Hippocampal formation (tissue), 2 donors: ENCODE measurements at regions not wholly inside any gene's neighbourhood (a gene's known extent, or its start where the extent isn't known, plus 50 kb on each side); places are given as distances from the start of the nearest gene placed in this dataset.
"Not testable (repeated sequence)": the region's sequence is repeated elsewhere in the genome, so short reads cannot be mapped to it uniquely, and the experiment has no call there.

ENCODE experiments used
- DNase-seq, 2 donors: peaks; one replicate each; lab custom pipeline; 2025; lab: John Stamatoyannopoulos, UW

DNA sequence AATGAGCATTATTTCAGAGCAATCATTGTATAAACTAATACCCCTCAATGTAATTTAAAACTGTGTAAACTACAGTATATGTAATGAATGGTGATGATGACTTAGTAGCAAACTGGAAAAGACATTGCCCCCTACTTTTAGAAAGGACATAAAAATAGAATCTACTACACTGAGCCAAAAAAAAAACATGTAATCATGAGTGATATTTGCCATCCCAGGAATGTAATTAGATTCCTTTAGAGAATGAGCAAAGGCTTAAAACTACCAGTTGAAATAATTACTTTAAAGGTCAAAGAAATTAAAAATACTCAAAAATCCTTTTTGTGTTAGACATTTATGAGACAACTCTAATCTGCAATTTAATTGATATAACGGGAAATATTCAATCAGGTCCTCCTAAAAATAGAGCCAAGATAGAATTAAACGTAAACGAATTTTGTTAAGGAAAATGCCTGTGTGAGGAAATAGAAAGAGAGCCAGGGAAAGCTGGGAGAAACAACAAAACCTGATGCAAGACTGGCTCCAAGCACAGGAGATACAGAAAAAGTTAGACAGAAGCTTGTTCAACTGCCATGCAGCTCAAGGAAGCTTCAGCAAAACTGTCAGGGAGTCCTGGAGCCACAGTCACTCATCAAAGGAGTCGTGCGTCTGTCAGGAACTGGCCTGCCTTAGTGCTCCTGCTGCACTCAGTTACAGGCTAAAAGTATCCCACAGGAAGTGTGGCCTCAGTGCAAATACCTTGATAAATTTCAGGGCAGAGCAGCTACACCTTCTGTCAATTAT lies 655.7 kb upstream of the INTU start:
- DNase-seq, result no peak

DNA sequence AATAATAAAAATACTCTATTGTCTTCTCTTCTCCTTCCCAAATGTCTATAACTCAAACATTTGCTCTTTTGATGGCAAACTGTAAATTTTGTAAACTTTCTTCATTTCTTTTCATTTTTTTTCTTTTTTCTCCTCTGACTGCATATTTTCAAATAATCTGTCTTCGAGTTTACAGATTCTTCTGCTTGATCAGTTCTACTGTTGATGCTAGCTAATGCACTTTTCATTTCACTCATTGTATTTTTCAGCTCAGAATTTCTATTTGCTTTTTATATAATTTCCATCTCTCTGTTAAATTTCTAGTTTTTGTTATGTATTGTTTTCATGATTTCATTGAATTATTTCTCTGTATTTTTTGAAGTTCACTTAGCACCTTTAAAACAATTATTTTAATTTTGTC lies 646.8 kb upstream of the INTU start:
- DNase-seq, result no peak

DNA sequence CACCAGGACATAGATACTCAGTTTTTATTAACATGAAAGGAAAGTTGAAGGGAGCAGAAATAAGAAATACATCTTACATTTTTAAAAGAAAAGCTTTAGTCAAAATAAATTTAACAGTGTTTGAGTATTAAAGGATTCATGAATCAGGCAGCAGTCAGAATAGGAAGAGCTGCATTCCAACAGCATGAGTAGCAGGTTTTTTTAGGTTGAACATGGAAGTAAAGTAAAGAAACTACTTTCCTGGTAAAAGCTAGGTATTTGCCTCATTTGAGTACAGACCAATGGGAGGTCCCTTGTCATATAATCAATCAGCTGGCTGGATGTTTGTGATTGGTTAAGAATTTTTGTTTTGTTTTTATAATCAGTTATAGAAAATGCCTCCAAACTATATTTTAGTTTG lies 645.9 kb upstream of the INTU start:
- DNase-seq, result no peak

DNA sequence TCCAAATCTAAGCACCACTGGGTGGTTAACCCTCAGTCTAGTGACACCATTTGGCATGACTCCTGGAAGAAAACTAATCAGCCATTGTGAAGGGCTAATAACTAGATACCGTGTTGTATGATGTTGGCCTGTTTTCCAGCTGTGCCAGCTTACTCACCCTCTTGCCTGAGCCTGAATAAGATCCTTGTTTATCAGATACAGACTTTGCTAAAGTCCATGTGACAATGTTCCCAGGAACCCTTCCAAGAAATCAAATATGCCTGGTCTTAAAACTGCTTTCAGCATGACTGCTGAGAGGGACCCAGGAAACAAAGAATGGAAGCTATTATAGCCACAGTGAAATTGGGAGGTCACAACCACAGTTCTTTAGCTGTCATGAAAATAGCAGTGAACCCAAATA lies 640.8 kb upstream of the INTU start:
- peak in 1 of 2 donors; percentile 74 for DNase-seq

DNA sequence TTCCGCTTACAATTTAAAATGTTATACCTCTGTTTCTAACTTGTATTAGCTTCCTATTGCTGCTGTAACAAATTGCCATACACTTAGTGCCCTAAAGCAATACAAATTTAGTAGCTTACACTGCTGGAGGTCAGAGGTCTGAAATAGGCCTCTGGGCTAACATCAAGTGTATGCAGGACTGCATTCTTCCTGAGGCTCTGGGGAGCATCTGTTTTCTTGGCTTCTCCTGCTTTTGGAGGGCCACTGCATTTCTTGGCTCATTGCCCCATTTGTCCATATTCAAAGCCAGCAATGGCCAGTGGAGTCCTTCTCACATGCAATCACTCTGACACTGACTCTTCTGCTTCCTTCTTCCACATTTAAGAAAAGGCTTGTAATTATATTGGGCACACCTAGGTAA lies 639.8 kb upstream of the INTU start:
- no peak for DNase-seq

DNA sequence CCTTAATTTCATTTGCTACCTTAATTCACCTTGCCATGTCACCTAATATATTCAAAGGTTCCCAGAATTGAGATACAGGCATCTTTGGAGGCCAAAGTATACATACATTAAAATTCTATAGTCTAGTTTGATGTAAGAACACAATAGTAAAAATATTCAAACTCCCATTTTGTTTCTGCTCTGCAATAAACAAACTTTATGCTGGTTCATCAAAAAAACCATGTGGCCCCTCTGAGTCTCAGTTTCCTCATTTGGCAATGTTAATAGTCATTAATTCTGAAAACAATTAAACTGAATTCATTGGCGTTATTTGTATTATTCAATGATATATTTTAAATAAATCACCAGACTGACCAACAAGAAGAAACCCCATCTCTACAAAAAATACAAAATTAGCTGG lies 639.4 kb upstream of the INTU start:
- DNase-seq, result no peak

DNA sequence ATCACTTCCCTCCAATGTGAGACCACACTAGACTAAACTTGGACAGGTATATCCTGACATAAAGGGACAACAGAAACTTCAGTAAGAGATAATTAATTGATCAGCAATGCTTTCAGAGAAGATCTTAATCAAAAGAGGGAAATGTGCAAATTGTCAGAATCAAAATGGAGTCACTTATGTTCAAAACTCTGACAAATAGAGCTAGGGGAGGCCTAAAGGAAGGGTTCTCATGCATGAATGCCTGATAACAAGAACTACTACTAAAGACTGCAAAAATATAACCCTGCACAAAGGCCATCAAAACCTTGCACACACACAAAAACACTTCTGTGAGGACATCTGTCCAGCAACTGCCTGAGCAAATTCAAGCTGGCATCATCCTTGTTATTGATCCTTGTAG lies 637.5 kb upstream of the INTU start:
- DNase-seq, result no peak

DNA sequence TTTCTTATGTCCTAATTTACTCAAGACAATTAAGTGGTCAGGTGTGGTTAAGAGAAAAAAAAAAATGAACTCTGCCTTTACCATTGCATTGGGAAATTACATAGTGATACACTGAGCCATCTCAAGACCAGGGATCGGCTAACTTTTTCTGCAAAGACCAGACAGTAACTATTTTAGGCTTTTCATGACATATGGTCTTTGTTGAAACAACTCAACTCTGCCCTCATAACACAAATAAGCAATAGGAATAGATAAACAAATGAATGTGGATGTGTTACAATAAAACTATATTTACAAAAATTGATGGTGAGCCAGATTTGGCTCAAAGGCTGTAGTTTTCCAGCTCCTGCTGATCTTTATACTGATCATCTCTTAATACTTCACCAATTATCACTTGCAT lies 632.6 kb upstream of the INTU start:
- no peak for DNase-seq

DNA sequence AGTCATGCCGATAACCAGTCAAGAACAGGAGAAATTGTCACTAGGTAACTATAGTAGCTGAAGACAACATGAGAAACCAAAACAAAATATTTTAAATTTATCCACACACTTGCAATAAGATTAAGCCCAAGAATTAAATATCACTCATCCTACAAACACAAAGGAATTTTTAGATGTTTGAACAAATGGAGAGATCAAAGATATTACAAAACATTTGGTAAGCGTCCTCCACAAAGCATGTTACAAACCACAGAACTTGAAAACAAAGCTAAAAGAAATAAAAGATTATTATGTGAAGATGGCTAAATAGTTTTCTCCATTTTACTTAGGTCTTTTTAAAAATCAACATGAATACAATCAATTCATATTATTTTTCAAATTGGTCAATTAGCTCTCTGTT lies 631.9 kb upstream of the INTU start:
- DNase-seq, result no peak

DNA sequence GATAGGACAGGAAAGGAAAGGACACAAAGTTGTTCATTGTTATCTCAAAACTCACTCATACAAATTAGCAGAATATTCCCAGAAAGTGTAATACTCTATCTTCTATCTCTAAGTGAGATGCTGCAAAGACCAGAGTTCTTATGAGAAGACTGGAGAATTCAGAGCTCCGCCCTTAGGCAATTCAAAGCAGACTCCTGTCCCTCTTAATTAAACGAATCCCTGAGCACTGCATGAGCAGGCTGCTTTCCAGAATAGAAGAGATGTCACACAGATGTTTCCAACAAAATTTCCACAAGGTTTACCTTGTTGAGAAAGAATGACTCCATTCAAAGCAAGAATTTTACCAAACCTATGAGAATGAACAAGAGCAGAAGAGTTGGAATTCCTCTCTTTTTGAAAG lies 630.8 kb upstream of the INTU start:
- no peak for DNase-seq

DNA sequence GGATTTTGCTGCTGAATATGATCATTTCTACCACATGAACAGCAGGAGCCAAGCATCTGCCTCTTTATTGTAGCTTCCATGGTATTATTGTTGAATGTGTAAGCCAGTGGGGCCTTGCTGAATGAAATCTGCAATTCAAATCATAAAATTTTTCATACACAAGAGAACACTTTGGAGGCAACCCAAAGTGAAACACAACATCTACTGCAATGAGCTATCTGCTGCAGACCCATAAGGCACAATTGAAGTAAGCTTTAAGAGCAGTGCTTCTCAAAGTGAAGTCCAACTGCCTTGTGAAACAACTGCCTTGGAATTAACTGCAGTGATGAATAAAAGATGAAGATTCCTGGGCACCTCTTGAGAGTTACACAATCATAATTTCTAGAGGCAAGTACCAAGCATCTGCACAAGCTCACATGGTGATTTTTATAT lies 626.3 kb upstream of the INTU start:
- peak in 1 of 2 donors; percentile 3 for DNase-seq

DNA sequence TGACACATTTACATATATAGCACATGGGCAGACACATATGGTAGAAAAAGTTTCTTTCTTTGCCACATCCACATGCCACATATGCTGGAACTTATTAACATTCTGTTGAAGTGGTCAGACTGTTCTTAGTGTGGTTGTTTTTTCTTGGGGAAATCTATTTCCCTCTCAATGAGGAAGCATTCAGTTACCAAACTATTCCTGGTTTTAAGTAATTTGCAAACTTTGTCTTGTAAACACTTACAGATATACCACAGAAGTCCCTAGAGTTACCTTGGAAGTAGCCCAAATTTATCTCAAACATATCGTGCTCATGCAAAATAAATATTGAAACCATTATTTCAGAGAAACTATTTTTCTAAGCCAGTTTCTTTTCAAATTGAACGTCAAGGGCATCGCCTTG lies 625.5 kb upstream of the INTU start:
- no peak for DNase-seq

DNA sequence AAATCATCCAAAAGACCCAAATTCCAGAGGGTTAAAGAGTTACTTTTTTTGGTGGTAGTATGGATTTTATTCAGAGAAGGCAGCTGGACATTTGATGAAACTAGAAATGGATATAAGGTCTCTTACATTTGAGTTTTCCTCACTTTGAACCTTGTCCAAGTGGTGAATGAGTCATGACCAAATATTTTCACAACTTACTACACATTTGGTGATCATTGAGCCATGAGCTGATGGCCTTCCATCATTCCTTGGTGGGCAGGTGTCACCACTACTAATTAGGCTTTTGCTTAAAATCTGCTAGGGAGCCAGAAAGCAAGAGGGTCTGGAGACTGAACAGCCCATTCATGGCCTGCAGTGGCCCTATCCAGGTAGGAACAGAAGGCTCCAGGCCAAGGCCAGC lies 620.2 kb upstream of the INTU start:
- no peak for DNase-seq

DNA sequence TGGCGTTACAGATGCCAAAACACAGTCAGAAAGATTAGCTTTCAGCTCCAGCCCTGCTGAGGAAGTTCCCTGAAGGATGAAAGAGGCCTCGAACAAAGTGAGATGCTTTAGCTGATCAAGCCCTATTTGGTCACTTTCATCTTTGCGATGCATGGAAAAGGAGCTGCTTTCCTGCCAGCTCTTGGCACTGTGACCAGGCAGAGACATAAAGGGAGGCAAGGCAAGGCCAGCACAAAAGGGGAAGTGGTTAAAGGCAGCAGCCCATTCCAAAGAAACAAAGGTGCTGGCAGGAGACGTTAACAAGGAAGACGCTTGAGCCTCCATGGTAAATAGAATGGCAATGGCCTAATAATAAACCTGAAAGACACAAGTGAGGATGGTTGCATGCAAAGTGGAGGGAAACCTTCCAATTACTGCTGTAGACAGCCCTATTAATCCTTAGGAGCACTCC lies 617.1 kb upstream of the INTU start:
- DNase-seq, result no peak

DNA sequence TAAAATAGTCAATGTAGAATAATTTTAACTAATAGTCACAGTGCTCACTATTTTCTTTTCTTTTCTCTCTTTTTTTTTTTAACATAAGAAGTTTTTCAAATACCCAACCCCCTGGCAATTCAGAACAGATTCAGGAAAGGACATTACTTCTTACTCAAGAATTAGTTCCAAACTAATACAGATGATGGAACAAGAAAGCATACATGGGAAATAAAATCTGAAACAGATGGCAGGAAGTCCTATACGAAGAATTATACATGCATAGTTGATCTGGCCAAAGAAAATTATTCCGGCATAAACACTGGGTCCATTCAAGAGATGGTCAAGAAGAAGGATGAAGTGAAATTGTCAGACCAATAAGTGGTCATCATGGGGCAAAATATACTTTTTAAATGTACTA lies 614.4 kb upstream of the INTU start:
- no peak for DNase-seq

DNA sequence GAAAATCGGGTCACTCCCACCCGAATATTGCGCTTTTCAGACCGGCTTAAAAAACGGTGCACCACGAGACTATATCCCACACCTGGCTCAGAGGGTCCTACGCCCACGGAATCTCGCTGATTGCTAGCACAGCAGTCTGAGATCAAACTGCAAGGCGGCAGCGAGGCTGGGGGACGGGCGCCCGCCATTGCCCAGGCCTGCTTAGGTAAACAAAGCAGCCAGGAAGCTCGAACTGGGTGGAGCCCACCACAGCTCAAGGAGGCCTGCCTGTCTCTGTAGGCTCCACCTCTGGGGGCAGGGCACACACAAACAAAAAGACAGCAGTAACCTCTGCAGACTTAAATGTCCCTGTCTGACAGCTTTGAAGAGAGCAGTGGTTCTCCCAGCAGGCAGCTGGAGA lies 611.9 kb upstream of the INTU start:
- DNase-seq, result not testable (repeated sequence)

DNA sequence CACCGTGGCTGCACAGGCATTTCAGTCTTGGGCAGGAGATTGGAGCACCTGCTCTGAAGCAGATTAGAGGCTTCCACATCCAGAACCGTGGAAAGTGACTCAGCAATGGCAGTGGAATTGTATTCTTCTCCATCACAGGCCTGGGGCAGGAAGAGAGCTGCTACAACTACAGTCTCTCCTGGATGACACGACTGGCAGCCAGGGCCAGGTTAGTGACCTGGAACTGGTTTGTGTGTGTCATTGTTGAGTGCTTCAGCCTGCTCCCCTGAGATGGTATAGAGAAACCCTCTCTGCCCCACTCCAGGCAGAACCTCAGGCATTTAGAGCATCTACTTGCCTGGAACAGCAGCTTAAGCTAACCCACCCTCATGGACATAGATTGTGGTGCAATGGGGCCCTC lies 596.5 kb upstream of the INTU start:
- no peak for DNase-seq

DNA sequence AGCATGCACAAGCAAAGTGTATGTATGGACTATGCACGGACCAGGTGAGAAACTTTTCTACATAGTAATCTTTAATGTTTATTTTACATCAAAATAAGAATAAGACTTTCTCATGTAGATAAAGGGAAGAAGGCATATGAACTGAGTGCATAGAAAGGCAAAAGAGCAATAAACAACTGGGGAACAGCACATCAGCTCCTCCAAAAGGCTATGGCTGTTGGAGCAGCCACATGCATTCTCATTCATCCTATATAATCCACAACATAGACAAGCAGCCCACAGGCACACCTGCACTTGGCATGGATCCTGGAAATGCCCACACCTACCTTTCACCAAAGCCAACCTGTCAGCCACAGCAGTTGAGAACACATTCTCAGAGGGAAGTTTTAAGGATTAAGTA lies 586.9 kb upstream of the INTU start:
- no peak for DNase-seq

DNA sequence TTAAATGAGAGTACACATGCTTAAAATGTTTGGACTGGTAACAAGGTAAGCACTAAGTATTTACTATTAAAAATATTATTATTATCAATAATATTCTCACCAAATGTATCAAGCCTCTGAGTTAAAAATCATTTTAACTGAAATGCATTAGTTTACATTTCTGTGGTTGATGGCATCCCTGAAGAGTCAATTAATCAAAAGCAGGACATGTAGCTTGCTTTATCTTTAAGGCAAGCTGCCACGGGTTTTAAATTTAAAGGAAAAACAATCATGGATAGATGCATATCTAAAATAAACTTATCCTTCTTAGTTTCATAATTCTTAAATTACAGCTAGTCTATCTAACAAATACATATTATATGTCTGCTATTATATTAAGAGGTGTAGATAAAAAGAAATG lies 584.8 kb upstream of the INTU start:
- no peak for DNase-seq

DNA sequence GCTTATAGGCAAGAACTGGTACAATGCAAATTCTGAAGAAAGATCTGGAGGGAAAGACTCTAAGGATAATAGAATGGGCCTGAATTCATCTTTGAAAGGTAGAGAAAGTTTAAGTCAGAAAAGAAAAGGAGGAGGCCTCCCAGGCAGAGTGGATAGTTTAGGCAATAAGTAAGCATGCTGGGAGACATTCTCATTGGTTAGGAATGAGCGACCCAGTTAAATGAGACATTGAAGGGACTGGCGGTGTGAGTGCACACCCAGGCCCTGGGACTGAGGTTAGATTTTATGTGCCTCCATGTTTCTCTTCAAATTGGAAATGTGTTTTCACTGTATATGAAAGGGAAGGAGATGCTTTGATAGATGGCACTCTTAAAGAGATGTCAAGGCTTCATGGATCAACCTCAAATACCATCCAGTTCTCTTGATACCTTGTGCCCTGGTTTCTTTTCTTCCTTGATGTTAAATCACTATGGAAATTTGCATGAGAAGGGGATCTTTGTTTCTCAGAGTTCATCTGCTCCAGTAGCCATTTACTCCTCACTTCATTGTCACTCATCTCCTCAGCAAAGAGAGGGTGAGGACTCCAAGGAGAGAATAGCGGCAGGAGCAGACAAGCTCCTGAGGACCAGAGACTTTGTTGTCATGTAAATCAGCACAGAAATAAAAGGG lies 584.2 kb upstream of the INTU start:
- no peak for DNase-seq

DNA sequence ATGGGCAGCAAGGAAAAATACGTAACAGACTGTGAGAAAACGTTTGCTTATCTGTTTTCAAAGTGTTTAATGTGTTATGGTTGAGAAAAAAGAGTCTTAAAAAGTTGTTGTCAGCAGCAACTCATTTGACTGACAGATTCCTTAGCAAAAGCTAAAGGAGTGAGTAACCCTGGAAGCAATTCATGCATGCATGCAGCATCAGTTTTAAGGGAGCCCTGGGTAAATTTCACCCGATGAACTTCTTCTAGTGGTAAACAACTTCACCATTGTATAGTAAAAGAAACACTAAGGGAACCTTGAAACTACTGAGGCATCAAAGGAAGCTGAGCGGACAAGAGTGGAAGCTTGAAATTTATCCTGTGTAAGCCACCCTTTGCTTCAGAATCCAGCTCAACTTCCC lies 583.2 kb upstream of the INTU start:
- DNase-seq, result no peak

DNA sequence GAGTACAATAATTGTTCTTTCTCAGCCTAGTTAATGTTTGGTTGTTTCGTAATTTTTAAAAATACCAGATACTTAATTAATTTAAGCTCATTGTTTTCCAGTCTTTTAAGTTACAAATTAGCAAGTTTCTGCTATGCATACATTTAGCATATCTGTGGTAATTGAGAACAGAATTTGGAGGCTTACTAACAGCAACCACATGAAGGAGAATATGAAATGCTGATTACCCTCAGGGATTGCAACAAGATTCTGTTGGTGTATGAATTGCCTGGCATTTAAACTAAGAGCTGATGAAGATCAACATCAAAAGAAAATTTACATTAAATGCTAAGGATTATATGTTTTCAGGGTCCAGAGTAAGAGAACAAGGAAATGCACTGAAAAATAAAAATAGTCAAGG lies 580.0 kb upstream of the INTU start:
- no peak for DNase-seq

DNA sequence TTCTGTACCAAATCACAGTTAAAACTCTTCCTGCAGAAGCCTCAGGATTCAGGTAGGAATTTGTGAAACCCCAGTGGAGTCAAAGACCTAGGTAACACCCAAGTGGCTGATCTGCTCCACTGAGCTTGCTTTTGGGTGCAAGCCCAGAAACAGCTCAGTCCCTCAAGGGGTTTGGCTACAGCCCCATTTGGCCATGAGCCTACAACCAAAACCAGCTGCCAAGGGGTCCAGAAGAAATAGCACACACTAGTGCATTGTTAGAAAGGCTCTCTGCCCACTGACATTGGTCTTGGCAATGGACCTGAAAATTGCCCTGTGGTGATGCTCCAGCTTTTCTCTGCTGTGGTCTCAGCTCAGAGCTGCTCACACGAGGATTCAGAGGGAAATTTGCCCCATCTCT lies 577.4 kb upstream of the INTU start:
- peak; percentile 2 to 13 for DNase-seq

DNA sequence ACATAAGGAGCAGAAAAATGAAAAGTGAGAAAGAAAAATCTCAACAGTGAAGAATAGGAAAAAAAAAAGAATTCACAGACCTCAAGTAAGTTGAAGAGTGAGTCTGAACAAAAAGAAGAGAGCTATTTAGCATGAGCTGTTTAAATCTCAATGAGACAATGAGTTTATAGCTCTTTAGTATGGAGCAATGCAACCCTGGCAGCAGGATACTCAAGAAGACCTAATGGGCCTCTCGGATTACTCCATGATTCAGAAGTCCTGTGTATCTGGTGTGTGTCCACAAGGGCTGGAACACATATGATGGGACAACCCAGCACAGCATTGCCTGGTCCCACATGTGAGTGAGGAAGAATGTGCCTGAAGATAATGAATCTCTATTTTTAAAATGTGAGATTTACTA lies 563.1 kb upstream of the INTU start:
- no peak for DNase-seq
